GM10248 (cell line): ENCODE measurements at regions not wholly inside any gene's neighbourhood (a gene's known extent, or its start where the extent isn't known, plus 50 kb on each side); places are given as distances from the start of the nearest gene placed in this dataset.

Experiments used
- CTCF ChIA-PET: fragments of 300-600 bp; sonication (Branson Sonifier 250); formaldehyde crosslinking; extraction: SDS; loops from one replicate; lab custom pipeline; 2021; ENCODE audit warnings: antibody characterized with exemption; lab: Yijun Ruan, JAX
- POLR2A ChIA-PET: fragments of 350-650 bp; sonication (Branson Sonifier 250); formaldehyde crosslinking; extraction: SDS; loops from one replicate; lab custom pipeline; 2020; ENCODE audit warnings: antibody characterized with exemption; lab: Yijun Ruan, JAX
- DNase-seq: peaks from one replicate; pipeline ENCODE4 v3.0.0; 2012; ENCODE audit errors: extremely low spot score
- CTCF ChIP-seq: IDR thresholded peaks from 2 replicates; pipeline ENCODE4 v1.5.1; 2012; ENCODE audit warnings: mild to moderate bottlenecking, low read depth; ENCODE audit errors: extremely low read depth, missing control alignments, control extremely low read depth

- DNase-seq = no peak
- ChIA-PET CTCF (no interaction called here), POLR2A (no interaction called here)
- TF ChIP-seq CTCF = no peak
These were observed 232.7 kb downstream of the CTTN start for GRCh38 chr11:70630816-70631623.

- CTCF ChIA-PET = no interaction called here
- POLR2A ChIA-PET = no interaction called here
- DNase-seq = no peak
- no peak for TF ChIP-seq CTCF
These were observed 233.3 kb downstream of the CTTN start for GRCh38 chr11:70631624-70632047.

GRCh38 chr11:70633610-70634009, 235.3 kb downstream of the CTTN start:
- ChIA-PET CTCF (no interaction called here), POLR2A (no interaction called here)
- TF ChIP-seq CTCF = no peak
- no peak for DNase-seq

- ChIA-PET POLR2A (no interaction called here), CTCF (no interaction called here)
- no peak for DNase-seq
- no peak for TF ChIP-seq CTCF
These were observed 238.3 kb downstream of the CTTN start for GRCh38 chr11:70636659-70637058.

- POLR2A ChIA-PET = no interaction called here
- no peak for TF ChIP-seq CTCF
- CTCF ChIA-PET = no interaction called here
- DNase-seq = no peak
These were observed 239.0 kb downstream of the CTTN start for GRCh38 chr11:70637186-70637800.

- no peak for TF ChIP-seq CTCF
- DNase-seq = no peak
- POLR2A ChIA-PET = no interaction called here
- CTCF ChIA-PET = no interaction called here
These were observed 239.7 kb downstream of the CTTN start for GRCh38 chr11:70637949-70638583.
